ENCODE measurements at regions not wholly inside any gene's neighbourhood (a gene's known extent, or its start where the extent isn't known, plus 50 kb on each side); places are given as distances from the start of the nearest gene placed in this dataset.

- no peak overlapping the region for H3K27ac ChIP-seq (ENCODE audit: low read depth, low read length, severe bottlenecking)
- no peaks in the 10 kb centered on the region for H3K9me3 ChIP-seq (ENCODE audit: control insufficient read depth, low read length)
- 75 to 100% methylated on average over 1 to 2 of the region's 2 CpGs for WGBS, 2 experiments (ENCODE audit: insufficient coverage in 2 of 2)
- H3K4me1 ChIP-seq (ENCODE audit: control insufficient read depth, insufficient read depth, low read length, poor library complexity, severe bottlenecking), result no peaks in the 10 kb centered on the region
- H3K4me3 ChIP-seq (ENCODE audit: extremely low read depth, insufficient read depth, low read length, poor library complexity, severe bottlenecking), result no peak overlapping the region
- H3K36me3 ChIP-seq (ENCODE audit: control insufficient read depth, insufficient read depth, low read length), result no peaks in the 10 kb centered on the region
Measured at GRCh38 chr3:168383573-168383972, 287.8 kb upstream of the GOLIM4 start.

- Histone ChIP-seq H3K27ac (ENCODE audit: low read depth, low read length, severe bottlenecking) (no peak overlapping the region), H3K4me3 (ENCODE audit: extremely low read depth, insufficient read depth, low read length, poor library complexity, severe bottlenecking) (no peak overlapping the region), H3K36me3 (ENCODE audit: control insufficient read depth, insufficient read depth, low read length) (no peaks in the 10 kb centered on the region), H3K9me3 (ENCODE audit: control insufficient read depth, low read length) (no peaks in the 10 kb centered on the region), H3K4me1 (ENCODE audit: control insufficient read depth, insufficient read depth, low read length, poor library complexity, severe bottlenecking) (no peaks in the 10 kb centered on the region)
- WGBS, 2 experiments (ENCODE audit: insufficient coverage in 2 of 2), result 86 to 87% methylated on average over 2 to 3 of the region's 3 CpGs
Measured at GRCh38 chr3:168371846-168372245, 276.1 kb upstream of the GOLIM4 start.

DNA sequence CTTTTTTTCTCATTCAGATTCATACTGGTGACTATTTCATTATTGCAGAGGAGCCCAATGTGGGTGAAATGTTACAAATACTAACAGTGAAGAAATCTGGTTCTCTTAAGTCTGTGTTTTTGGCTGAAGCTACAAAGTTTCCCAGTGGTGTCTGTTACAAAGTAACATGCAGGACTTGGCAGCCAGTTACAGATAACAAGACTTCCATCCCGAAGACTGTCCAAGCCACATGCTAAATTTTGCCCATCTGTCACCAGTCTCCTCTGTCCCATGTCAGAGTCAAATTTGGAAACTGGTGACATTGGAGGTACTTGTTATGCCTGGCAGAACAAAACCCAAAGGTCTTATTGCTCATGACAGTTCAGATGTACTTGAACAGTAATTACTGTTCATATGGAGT, 269.2 kb upstream of the GOLIM4 start:
- Histone ChIP-seq H3K4me1 (ENCODE audit: control insufficient read depth, insufficient read depth, low read length, poor library complexity, severe bottlenecking) (no peaks in the 10 kb centered on the region), H3K36me3 (ENCODE audit: control insufficient read depth, insufficient read depth, low read length) (no peaks in the 10 kb centered on the region), H3K9me3 (ENCODE audit: control insufficient read depth, low read length) (no peaks in the 10 kb centered on the region), H3K4me3 (ENCODE audit: extremely low read depth, insufficient read depth, low read length, poor library complexity, severe bottlenecking) (no peak overlapping the region), H3K27ac (ENCODE audit: low read depth, low read length, severe bottlenecking) (no peak overlapping the region)
- 100% methylated on average over 1 of the region's 1 CpG; no CpG with 5 or more reads in 1 of the 2 experiments for WGBS, 2 experiments (ENCODE audit: insufficient coverage in 2 of 2)

- no peak overlapping the region for H3K4me3 ChIP-seq (ENCODE audit: extremely low read depth, insufficient read depth, low read length, poor library complexity, severe bottlenecking)
- no peaks in the 10 kb centered on the region for H3K36me3 ChIP-seq (ENCODE audit: control insufficient read depth, insufficient read depth, low read length)
- H3K27ac ChIP-seq (ENCODE audit: low read depth, low read length, severe bottlenecking), result no peak overlapping the region
- no peaks in the 10 kb centered on the region for H3K9me3 ChIP-seq (ENCODE audit: control insufficient read depth, low read length)
- H3K4me1 ChIP-seq (ENCODE audit: control insufficient read depth, insufficient read depth, low read length, poor library complexity, severe bottlenecking), result no peaks in the 10 kb centered on the region
- WGBS, 2 experiments (ENCODE audit: insufficient coverage in 2 of 2), result 87 to 100% methylated on average over 4 of the region's 4 CpGs
Measured at GRCh38 chr3:168362661-168363247, 267.0 kb upstream of the GOLIM4 start.

- H3K27ac ChIP-seq (ENCODE audit: low read depth, low read length, severe bottlenecking), result no peak overlapping the region
Measured at GRCh38 chr3:168362156-168362555, 266.4 kb upstream of the GOLIM4 start.

DNA sequence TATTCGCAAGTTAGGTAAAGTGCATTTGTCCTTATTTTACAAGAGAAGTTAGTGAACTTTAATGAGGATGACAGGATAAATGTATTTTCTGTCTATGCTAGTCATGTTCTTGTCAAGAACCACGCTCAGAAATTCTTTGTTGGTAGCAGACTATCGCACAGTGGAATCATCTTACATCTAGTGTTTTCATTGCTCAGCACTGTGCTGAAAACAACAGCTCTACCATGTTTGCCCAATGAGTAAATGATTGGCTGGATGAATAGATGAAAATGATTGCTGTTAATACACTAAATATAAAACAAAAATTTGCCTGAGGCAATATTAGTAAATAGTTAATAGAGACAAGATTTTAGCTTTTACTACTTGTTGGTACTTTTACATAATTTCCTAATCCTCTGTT, 265.3 kb upstream of the GOLIM4 start:
- H3K4me3 ChIP-seq (ENCODE audit: extremely low read depth, insufficient read depth, low read length, poor library complexity, severe bottlenecking), result no peak overlapping the region
- H3K36me3 ChIP-seq (ENCODE audit: control insufficient read depth, insufficient read depth, low read length), result no peaks in the 10 kb centered on the region
- no peaks in the 10 kb centered on the region for H3K9me3 ChIP-seq (ENCODE audit: control insufficient read depth, low read length)
- no peaks in the 10 kb centered on the region for H3K4me1 ChIP-seq (ENCODE audit: control insufficient read depth, insufficient read depth, low read length, poor library complexity, severe bottlenecking)
- no peak overlapping the region for H3K27ac ChIP-seq (ENCODE audit: low read depth, low read length, severe bottlenecking)
- WGBS, 2 experiments (ENCODE audit: insufficient coverage in 2 of 2), result 86 to 100% methylated on average over 2 to 3 of the region's 3 CpGs

More at GRCh38 chr3:168362156-168362555, 266.4 kb upstream of the GOLIM4 start:
- no peaks in the 10 kb centered on the region for H3K36me3 ChIP-seq (ENCODE audit: control insufficient read depth, insufficient read depth, low read length)
- no peak overlapping the region for H3K4me3 ChIP-seq (ENCODE audit: extremely low read depth, insufficient read depth, low read length, poor library complexity, severe bottlenecking)
- H3K9me3 ChIP-seq (ENCODE audit: control insufficient read depth, low read length), result no peaks in the 10 kb centered on the region
- H3K4me1 ChIP-seq (ENCODE audit: control insufficient read depth, insufficient read depth, low read length, poor library complexity, severe bottlenecking), result no peaks in the 10 kb centered on the region

DNA sequence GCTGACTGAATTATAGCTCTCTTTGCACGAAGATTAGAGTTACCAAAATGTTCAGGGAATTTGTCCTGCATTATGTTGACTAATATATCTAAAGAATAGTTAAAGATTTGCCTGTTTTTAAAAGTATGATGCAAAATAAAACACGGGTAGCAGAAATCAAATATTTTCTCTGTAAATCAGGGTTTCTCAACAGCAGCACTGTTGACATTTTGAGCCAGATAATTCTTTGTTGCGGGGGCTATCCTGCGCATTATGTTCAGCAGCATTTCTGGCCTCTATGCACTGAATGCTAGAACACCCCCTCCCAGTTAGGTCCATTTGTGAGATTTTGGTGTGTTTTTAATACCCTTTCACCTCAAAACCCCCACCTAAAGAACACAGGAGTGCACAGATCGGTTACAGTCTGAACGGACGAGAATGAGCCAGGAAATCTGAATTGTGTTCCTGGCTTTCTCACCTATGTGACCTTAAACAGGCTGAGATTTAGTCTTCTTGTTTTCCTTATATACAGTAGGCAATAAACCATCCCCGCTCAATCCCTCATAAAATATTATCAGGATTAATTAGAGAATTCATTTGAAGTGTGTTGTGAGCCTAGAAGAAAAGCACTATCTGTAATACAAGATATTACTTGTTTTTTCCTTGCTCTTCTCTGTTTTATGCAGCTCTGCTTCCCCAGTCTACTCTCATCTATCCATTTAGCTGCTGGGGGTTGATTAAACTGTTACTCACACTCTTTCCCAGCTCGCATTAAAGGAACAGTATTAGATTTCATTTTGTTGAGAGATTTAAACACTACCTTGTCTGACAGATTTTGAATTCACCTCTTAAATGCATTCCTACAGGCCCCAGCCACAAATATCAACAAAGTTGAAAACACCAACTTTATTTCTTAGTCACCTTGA, 247.5 kb upstream of the GOLIM4 start:
- Histone ChIP-seq H3K36me3 (ENCODE audit: control insufficient read depth, insufficient read depth, low read length) (no peaks in the 10 kb centered on the region), H3K4me1 (ENCODE audit: control insufficient read depth, insufficient read depth, low read length, poor library complexity, severe bottlenecking) (no peaks in the 10 kb centered on the region), H3K27ac (ENCODE audit: low read depth, low read length, severe bottlenecking) (no peak overlapping the region), H3K4me3 (ENCODE audit: extremely low read depth, insufficient read depth, low read length, poor library complexity, severe bottlenecking) (no peak overlapping the region), H3K9me3 (ENCODE audit: control insufficient read depth, low read length) (no peaks in the 10 kb centered on the region)
- 84 to 88% methylated on average over 1 to 3 of the region's 9 CpGs for WGBS, 2 experiments (ENCODE audit: insufficient coverage in 2 of 2)

DNA sequence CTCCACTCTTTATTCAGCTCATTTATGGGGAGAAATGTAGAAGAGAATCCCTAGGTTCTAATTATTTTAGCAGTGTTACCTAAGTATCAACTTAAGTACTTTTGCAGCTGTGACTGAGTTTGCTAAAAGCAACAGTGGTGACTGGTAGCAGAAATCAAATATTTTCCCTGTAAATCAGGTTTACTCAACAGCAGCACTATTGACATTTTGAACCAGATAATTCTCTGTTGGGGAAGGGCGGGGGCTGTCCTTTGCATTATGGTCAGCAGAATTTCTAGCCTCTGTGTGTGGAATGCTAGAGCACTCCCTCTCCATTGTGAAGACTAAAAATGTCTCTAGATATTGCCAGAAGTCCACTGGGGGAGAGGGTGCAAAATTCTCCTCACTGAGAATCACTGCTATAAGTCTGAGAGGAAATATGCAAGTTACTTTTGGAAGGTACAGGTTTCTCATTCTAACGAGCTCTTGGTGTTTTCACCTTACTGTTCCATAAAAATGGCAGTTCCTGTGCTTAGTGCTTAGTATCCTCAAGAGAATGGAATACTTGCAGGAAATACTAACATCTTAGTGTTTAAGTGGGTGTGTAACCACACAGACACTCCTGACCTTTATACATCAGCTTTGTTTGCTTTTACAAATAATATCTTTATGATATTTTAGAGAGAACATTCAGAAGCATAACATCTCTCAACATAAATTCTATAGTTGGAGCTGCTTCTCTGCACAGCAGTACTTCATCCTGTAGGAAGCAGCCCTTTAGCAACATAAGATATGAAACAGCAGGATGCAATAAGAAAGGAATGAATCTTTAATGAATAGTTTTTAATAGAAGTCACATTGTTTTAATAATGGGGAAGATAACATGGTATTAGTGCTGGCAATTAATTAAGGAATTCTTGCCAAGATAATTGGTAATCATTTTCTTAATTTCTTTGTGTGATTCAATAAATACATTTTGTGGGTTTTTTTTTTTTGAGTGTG, 246.5 kb upstream of the GOLIM4 start:
- no CpG with 5 or more reads among the region's 2 CpGs for WGBS, 2 experiments (ENCODE audit: insufficient coverage in 2 of 2)
- no peak overlapping the region for H3K27ac ChIP-seq (ENCODE audit: low read depth, low read length, severe bottlenecking)

GRCh38 chr3:168341192-168341815, 245.6 kb upstream of the GOLIM4 start:
- no peaks in the 10 kb centered on the region for H3K4me1 ChIP-seq (ENCODE audit: control insufficient read depth, insufficient read depth, low read length, poor library complexity, severe bottlenecking)
- no peaks in the 10 kb centered on the region for H3K9me3 ChIP-seq (ENCODE audit: control insufficient read depth, low read length)
- no peaks in the 10 kb centered on the region for H3K36me3 ChIP-seq (ENCODE audit: control insufficient read depth, insufficient read depth, low read length)
- no peak overlapping the region for H3K4me3 ChIP-seq (ENCODE audit: extremely low read depth, insufficient read depth, low read length, poor library complexity, severe bottlenecking)
- 100% methylated on average over 1 to 2 of the region's 3 CpGs for WGBS, 2 experiments (ENCODE audit: insufficient coverage in 2 of 2)
- no peak overlapping the region for H3K27ac ChIP-seq (ENCODE audit: low read depth, low read length, severe bottlenecking)

More for the DNA sequence above, 246.5 kb upstream of the GOLIM4 start:
- no peaks in the 10 kb centered on the region for H3K9me3 ChIP-seq (ENCODE audit: control insufficient read depth, low read length)
- H3K4me1 ChIP-seq (ENCODE audit: control insufficient read depth, insufficient read depth, low read length, poor library complexity, severe bottlenecking), result no peaks in the 10 kb centered on the region
- no peak overlapping the region for H3K4me3 ChIP-seq (ENCODE audit: extremely low read depth, insufficient read depth, low read length, poor library complexity, severe bottlenecking)
- H3K36me3 ChIP-seq (ENCODE audit: control insufficient read depth, insufficient read depth, low read length), result no peaks in the 10 kb centered on the region

DNA sequence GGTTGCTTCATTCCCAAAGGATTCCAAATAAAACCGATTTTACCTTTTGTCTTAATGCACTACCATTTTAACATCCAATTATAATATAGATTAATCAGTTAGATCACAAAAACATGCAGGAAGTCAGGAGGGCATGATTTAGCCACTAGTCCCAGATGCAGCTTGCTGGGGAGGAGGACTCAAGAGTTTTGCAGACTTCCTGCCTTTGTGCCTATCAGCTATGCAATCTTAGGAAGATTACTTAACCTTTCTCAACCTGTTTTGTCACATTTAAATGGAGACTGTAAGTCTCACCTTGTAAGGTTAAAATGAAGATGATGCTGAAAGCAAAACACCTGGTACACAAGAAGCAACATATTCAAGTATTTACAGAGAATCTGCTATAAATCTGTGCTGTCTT, 242.4 kb upstream of the GOLIM4 start:
- Histone ChIP-seq H3K36me3 (ENCODE audit: control insufficient read depth, insufficient read depth, low read length) (no peaks in the 10 kb centered on the region), H3K9me3 (ENCODE audit: control insufficient read depth, low read length) (no peaks in the 10 kb centered on the region), H3K4me1 (ENCODE audit: control insufficient read depth, insufficient read depth, low read length, poor library complexity, severe bottlenecking) (no peaks in the 10 kb centered on the region), H3K27ac (ENCODE audit: low read depth, low read length, severe bottlenecking) (no peak overlapping the region), H3K4me3 (ENCODE audit: extremely low read depth, insufficient read depth, low read length, poor library complexity, severe bottlenecking) (no peak overlapping the region)
- WGBS, 2 experiments (ENCODE audit: insufficient coverage in 2 of 2), result no CpG with 5 or more reads among the region's 1 CpG

Measured in mesodermal cell (in vitro differentiated cells).